Omental fat pad (tissue), 3 donors: ENCODE measurements at regions not wholly inside any gene's neighbourhood (a gene's known extent, or its start where the extent isn't known, plus 50 kb on each side); places are given as distances from the start of the nearest gene placed in this dataset.
A peak's percentile ranks its signal among the peaks of the same experiment; 100 is the strongest.

Source experiments
- ATAC-seq: fragments of 150-250 bp; one replicate; pipeline ENCODE4 v1.9.1; 2016; ENCODE audit warnings: mild to moderate bottlenecking, moderate library complexity; ENCODE audit not compliant: low FRiP score
- DNase-seq: peaks from one replicate; pipeline ENCODE4 v3.0.0-alpha.2; 2019; ENCODE audit warnings: low spot score
- TF ChIP-seq, protein P1 (sequence below), 3 donors: fragments of 450-650 bp; IDR thresholded peaks; one replicate each; pipeline ENCODE4 v1.5.1; 2016 to 2017; ENCODE audit warnings: antibody characterized with exemption in 3 of 3, mild to moderate bottlenecking in 3 of 3, moderate library complexity in 2 of 3

DNA sequence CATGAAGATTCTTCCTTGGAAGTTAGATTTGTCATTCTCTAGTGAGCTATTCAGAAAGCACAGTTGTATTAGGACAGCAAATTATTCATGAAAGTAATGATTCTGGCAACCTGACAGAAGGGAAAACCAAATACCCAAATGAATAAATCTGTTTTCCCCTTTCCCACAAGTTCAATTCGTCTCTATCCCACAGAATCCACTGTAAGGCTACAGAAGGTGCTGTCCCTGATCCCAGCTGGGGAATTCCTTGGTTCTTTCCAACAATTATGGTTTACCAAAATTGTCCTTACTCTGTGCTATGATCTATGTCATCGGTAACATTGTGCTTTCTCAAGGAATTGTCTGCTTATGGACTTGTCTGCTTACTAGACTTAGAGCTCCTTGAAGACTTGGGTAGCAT, 104.2 kb downstream of the FASLG start:
- DNase-seq (no peak), ATAC-seq (no peak)
- TF ChIP-seq, protein P1, sequence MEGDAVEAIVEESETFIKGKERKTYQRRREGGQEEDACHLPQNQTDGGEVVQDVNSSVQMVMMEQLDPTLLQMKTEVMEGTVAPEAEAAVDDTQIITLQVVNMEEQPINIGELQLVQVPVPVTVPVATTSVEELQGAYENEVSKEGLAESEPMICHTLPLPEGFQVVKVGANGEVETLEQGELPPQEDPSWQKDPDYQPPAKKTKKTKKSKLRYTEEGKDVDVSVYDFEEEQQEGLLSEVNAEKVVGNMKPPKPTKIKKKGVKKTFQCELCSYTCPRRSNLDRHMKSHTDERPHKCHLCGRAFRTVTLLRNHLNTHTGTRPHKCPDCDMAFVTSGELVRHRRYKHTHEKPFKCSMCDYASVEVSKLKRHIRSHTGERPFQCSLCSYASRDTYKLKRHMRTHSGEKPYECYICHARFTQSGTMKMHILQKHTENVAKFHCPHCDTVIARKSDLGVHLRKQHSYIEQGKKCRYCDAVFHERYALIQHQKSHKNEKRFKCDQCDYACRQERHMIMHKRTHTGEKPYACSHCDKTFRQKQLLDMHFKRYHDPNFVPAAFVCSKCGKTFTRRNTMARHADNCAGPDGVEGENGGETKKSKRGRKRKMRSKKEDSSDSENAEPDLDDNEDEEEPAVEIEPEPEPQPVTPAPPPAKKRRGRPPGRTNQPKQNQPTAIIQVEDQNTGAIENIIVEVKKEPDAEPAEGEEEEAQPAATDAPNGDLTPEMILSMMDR (IDR thresholded peaks at IDR 0.05), result no peak

DNA sequence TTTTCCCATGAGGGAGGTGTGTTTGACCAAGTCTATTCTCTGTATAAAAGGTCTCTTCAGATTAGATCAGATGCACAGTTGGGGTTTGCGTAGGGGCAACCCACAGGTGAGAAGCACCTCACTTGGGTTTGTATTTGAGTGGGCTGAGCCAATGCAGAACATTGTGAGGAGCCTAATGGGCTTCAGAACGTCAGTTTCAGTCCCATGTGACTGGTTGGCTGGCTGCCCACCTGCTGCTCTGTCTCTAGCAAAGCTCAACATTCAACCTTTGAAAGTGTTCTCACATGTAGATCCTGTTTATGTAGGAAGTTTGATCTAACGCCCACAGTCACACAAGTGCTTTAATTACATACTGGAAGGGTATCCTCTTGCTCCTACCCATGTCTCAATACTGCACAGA, 105.5 kb downstream of the FASLG start:
- DNase-seq, result no peak
- TF ChIP-seq, protein P1 (IDR thresholded peaks at IDR 0.05), result no peak
- no peak for ATAC-seq

- DNase-seq (no peak), ATAC-seq (no peak)
- TF ChIP-seq, protein P1 (IDR thresholded peaks at IDR 0.05), result no peak
These were observed 107.6 kb downstream of the FASLG start for GRCh38 chr1:172766462-172766861.

DNA sequence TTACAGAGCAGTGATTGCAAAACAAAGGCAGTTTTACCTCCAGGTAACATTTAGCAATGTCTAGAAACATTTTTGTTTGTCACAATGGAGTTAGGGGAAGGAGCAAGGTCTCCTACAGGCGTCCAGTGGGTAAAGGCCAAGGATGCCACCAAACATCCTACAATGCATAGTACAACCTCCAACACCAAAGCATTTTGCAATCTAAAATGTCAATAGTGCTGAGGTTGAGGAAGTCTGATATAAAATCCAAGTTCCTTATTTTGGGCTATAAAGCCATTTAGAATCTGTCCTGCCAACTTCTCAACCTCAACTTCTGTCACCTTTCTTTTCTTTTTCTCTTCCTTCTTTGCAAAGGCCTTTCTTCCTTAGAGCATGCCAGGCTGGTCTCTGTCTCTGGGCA, 111.2 kb downstream of the FASLG start:
- ATAC-seq, result no peak
- TF ChIP-seq, protein P1 (IDR thresholded peaks at IDR 0.05), result no peak
- no peak for DNase-seq

GRCh38 chr1:172774561-172774960, 115.7 kb downstream of the FASLG start:
- TF ChIP-seq, protein P1 (IDR thresholded peaks at IDR 0.05), result no peak
- DNase-seq, result no peak
- ATAC-seq, result no peak

GRCh38 chr1:172775606-172776005, 116.7 kb downstream of the FASLG start:
- ATAC-seq, result no peak
- TF ChIP-seq, protein P1 (IDR thresholded peaks at IDR 0.05), result no peak
- no peak for DNase-seq

- peak; percentile 70 for ATAC-seq
- TF ChIP-seq, protein P1 (IDR thresholded peaks at IDR 0.05), result no peak
- no peak for DNase-seq
These were observed 117.2 kb downstream of the FASLG start for GRCh38 chr1:172776071-172776470.
